WERI-Rb-1 (cell line): ENCODE measurements at regions not wholly inside any gene's neighbourhood (a gene's known extent, or its start where the extent isn't known, plus 50 kb on each side); places are given as distances from the start of the nearest gene placed in this dataset.

Source experiments
- DNase-seq: peaks from one replicate; pipeline ENCODE4 v3.0.0-alpha.2; 2020
- H3K27ac ChIP-seq: fragments of 250-450 bp; sonication (Bioruptor Pico); 2 replicates; pipeline ENCODE4 v1.5.1; 2020; ENCODE audit warnings: mild to moderate bottlenecking, moderate library complexity
- H3K27me3 ChIP-seq: fragments of 250-450 bp; sonication (Bioruptor Pico); 2 replicates; pipeline ENCODE4 v1.5.1; 2021; ENCODE audit warnings: mild to moderate bottlenecking, low read depth, moderate library complexity; ENCODE audit not compliant: insufficient read depth, severe bottlenecking
- H3K36me3 ChIP-seq: fragments of 250-450 bp; sonication (Bioruptor Pico); 2 replicates; pipeline ENCODE4 v1.5.1; 2020; ENCODE audit warnings: mild to moderate bottlenecking, moderate library complexity
- H3K4me3 ChIP-seq: 2 replicates; pipeline ENCODE4 v1.5.1; 2011; ENCODE audit warnings: low read depth, mild to moderate bottlenecking, control low read depth, low read length
- H3K9me3 ChIP-seq: fragments of 250-450 bp; sonication (Bioruptor Pico); 2 replicates; pipeline ENCODE4 v1.5.1; 2021; ENCODE audit warnings: mild to moderate bottlenecking, moderate library complexity; ENCODE audit not compliant: severe bottlenecking
- TF ChIP-seq, protein P1 (sequence below): IDR thresholded peaks from 2 replicates; pipeline ENCODE4 v1.5.1; 2011; ENCODE audit warnings: low read depth, mild to moderate bottlenecking, control low read depth, inconsistent platforms, low read length

DNA sequence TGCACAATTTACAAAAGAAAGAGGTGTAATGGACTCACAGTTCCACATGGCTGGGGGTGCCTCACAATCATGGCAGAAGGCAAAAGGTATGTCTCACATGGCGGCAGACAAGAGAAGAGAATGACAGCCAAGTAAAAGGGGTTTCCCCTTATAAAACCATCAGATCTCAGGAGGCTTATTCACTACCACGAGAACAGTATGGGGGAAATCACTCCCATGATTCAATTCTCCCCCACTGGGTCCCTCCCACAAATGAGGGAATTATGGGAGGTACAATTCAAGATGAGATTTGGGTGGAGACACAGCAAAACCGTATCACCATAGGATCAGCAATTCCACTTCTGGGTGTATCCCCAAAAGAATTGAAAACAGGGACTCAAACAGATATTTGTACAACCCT is 97.5 kb upstream of the STX18 start:
- no peak for DNase-seq
- Histone ChIP-seq H3K27me3 (no peaks in the 10 kb centered on the region), H3K36me3 (0 out of 2 replicates have a peak, but pooled peaks cover 3% of the 10 kb centered on the region), H3K4me3 (no peak overlapping the region), H3K9me3 (no peaks in the 10 kb centered on the region), H3K27ac (no peak overlapping the region)
- TF ChIP-seq, protein P1, sequence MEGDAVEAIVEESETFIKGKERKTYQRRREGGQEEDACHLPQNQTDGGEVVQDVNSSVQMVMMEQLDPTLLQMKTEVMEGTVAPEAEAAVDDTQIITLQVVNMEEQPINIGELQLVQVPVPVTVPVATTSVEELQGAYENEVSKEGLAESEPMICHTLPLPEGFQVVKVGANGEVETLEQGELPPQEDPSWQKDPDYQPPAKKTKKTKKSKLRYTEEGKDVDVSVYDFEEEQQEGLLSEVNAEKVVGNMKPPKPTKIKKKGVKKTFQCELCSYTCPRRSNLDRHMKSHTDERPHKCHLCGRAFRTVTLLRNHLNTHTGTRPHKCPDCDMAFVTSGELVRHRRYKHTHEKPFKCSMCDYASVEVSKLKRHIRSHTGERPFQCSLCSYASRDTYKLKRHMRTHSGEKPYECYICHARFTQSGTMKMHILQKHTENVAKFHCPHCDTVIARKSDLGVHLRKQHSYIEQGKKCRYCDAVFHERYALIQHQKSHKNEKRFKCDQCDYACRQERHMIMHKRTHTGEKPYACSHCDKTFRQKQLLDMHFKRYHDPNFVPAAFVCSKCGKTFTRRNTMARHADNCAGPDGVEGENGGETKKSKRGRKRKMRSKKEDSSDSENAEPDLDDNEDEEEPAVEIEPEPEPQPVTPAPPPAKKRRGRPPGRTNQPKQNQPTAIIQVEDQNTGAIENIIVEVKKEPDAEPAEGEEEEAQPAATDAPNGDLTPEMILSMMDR = no peak

DNA sequence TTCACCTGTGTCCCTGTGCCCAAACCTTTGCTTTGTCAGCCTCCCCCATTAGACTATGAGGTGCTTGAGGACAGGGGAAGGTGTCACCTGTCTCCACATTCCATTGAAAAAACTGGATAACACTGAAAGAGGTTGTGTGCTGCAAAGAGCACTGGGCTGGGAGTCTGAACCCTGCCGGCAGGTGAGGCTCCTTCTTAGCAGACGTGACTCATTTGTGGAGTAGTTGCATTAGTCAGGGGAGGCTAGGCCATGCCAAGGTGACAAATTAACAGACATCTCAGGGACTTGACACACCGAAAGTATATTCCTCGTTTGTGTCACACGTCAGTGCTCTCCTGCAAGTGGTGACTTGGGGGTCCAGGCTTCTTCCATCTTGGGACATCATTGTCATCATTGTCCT is 95.9 kb upstream of the STX18 start:
- H3K27ac ChIP-seq = no peak overlapping the region
- DNase-seq = no peak
- TF ChIP-seq, protein P1 = no peak
- H3K36me3 ChIP-seq = 0 out of 2 replicates have a peak, but pooled peaks cover 3% of the 10 kb centered on the region
- no peaks in the 10 kb centered on the region for H3K9me3 ChIP-seq
- H3K27me3 ChIP-seq = no peaks in the 10 kb centered on the region
- H3K4me3 ChIP-seq = no peak overlapping the region

DNA sequence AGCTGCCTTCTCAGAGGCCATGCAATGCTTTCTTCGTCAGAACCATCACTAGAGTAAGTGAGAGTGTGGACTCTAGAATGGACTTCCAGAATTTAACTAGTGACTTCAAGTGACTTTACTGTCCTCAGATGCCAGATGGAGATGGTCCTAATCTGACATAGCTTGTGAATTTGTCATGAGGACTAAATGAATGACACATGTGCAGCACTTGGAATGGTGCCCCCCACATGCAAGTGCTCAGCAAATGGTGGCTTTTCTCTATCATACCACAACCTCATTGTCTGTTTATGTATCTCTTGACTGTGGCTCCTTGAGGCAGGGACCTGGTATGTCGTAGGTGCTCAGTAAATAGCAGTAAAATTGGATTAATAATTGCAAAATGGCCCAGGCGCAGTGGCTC is 91.6 kb upstream of the STX18 start:
- TF ChIP-seq, protein P1 = no peak
- no peak overlapping the region for H3K27ac ChIP-seq
- DNase-seq = no peak
- no peak overlapping the region for H3K4me3 ChIP-seq
- H3K9me3 ChIP-seq = no peaks in the 10 kb centered on the region
- H3K27me3 ChIP-seq = no peaks in the 10 kb centered on the region
- 0 out of 2 replicates have a peak, but pooled peaks cover 3% of the 10 kb centered on the region for H3K36me3 ChIP-seq

DNA sequence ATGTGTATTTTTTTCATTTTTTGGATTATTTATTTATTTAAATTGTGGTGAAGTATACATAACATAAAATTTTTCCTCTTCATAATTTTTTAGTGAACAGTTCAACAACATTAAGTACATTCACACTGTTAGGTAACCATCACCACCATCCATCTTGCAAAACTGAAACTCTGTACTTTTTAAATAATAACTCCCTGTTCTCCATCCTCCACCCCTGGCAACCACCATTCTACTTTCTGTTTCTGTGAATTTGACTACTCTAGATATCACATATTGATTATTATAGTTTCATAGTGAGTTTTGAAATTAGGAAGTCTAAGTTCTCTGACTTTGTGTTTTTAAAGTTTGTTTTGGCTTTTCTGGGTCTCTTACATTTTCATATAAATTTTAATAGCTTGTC is 89.3 kb upstream of the STX18 start:
- Histone ChIP-seq H3K36me3 (no peaks in the 10 kb centered on the region), H3K9me3 (no peaks in the 10 kb centered on the region), H3K27ac (no peak overlapping the region), H3K4me3 (no peak overlapping the region), H3K27me3 (no peaks in the 10 kb centered on the region)
- TF ChIP-seq, protein P1 = no peak
- no peak for DNase-seq

DNA sequence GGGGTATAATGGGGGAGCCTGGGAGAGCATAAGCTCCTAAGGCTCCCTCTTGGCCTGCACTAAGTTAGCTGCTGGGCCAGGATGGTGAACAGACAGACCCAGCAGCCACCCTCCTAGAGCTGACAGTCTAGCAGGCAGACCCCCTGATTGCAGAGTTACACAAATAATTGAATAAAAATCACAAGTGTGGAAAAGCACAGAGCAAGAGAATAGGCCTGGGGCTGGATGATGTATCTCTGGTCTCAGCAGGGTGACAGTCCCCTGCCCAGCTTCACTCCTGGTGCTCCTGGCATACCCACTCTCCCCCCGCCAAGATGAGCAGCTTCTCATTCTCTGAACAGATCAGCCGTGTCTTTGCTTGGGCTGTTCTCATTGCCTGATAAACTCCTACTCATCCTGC is 86.1 kb upstream of the STX18 start:
- H3K9me3 ChIP-seq = no peaks in the 10 kb centered on the region
- H3K27ac ChIP-seq = no peak overlapping the region
- TF ChIP-seq, protein P1 = no peak
- DNase-seq = no peak
- no peaks in the 10 kb centered on the region for H3K27me3 ChIP-seq
- no peak overlapping the region for H3K4me3 ChIP-seq
- no peaks in the 10 kb centered on the region for H3K36me3 ChIP-seq

DNA sequence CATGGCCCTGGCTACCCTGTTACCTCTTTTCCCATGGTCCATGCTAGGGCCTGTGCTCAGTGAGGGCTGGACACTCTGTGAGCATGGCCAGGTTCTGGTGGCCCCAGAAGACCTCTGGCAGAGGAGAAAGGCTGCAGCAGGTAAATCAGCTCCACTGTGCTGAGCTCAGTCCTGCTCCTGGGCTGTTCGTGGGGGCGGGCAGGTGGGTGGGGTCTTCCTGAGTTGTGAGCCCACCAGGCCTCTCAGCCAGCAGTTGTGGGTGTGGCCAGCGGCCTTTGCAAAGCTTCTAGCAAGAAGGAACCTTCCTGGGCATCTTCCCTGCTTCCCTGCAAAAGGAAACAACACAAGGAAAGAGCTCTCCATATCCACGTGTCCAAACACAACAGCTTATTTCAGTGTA is 85.3 kb upstream of the STX18 start:
- Histone ChIP-seq H3K4me3 (no peak overlapping the region), H3K36me3 (no peaks in the 10 kb centered on the region), H3K9me3 (no peaks in the 10 kb centered on the region), H3K27ac (no peak overlapping the region), H3K27me3 (no peaks in the 10 kb centered on the region)
- DNase-seq = no peak
- TF ChIP-seq, protein P1 = no peak
